ENCODE measurements at regions not wholly inside any gene's neighbourhood (a gene's known extent, or its start where the extent isn't known, plus 50 kb on each side); places are given as distances from the start of the nearest gene placed in this dataset.

GRCh38 chr6:164183556-164184123 is 769.1 kb downstream of the QKI start:
- no peak for TF ChIP-seq CTCF (IDR thresholded peaks at IDR 0.05)
- no peak for TF ChIP-seq POLR2AphosphoS5 (IDR thresholded peaks at IDR 0.05; ENCODE audit: insufficient read depth in 1 of 2, low read depth in 1 of 2)
